T-helper 1 cell treated with Interleukin-12 subunit alpha and Interleukin-12 subunit beta and Interleukin-4 antibody, amounts not matched to agents 30 μg/mL and 1 μg/mL, for 36 hours (primary cell): ENCODE measurements at regions not wholly inside any gene's neighbourhood (a gene's known extent, or its start where the extent isn't known, plus 50 kb on each side); places are given as distances from the start of the nearest gene placed in this dataset.
"Not testable (repeated sequence)": the region's sequence is repeated elsewhere in the genome, so short reads cannot be mapped to it uniquely, and the experiment has no call there.

Source experiments
- H3K27ac Mint-ChIP-seq: one replicate; pipeline ENCODE4 v1.8.0; 2021; ENCODE audit warnings: mild to moderate bottlenecking, mixed read lengths
- H3K27me3 Mint-ChIP-seq: one replicate; pipeline ENCODE4 v1.8.0; 2021; ENCODE audit warnings: low read depth, mixed read lengths
- H3K36me3 Mint-ChIP-seq: one replicate; pipeline ENCODE4 v1.8.0; 2021; ENCODE audit warnings: low read depth, mixed read lengths
- H3K4me1 Mint-ChIP-seq: one replicate; pipeline ENCODE4 v1.8.0; 2021; ENCODE audit warnings: low read depth, mixed read lengths
- H3K4me3 Mint-ChIP-seq: one replicate; pipeline ENCODE4 v1.8.0; 2021; ENCODE audit warnings: mild to moderate bottlenecking, moderate library complexity, mixed read lengths
- H3K9me3 Mint-ChIP-seq: one replicate; pipeline ENCODE4 v1.8.0; 2021; ENCODE audit warnings: mixed read lengths

DNA sequence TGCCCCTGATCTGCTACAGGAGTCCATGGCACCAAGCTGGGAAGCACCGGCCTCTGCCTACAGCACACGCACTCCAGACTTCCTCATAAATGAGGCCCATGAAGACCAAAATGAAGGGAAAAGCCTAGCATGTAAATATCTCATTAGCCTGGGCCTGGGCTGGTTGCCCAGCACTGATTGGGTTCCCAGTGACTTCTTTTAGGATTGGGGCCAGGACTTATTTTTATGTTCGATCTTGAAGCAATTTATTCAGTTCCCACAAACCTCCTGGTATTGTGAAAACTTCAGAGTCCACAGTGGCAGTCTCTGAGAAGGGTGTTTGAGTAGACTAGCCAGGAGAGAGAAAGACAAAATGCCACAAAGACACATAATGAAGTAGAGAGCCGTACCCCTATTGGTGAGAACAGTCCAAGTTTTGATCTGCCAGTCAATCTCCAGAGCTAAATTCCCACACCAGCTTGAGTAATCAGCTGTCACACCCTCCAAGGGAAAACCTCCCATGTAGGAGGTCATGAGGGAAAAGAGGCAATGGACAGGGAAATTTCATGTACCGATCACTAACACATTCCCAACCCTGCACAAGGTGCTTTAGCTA, 78.2 kb downstream of the PHLDA1 start:
- no peaks in the 10 kb centered on the region for H3K36me3 Mint-ChIP-seq
- H3K27ac Mint-ChIP-seq = no peak overlapping the region

DNA sequence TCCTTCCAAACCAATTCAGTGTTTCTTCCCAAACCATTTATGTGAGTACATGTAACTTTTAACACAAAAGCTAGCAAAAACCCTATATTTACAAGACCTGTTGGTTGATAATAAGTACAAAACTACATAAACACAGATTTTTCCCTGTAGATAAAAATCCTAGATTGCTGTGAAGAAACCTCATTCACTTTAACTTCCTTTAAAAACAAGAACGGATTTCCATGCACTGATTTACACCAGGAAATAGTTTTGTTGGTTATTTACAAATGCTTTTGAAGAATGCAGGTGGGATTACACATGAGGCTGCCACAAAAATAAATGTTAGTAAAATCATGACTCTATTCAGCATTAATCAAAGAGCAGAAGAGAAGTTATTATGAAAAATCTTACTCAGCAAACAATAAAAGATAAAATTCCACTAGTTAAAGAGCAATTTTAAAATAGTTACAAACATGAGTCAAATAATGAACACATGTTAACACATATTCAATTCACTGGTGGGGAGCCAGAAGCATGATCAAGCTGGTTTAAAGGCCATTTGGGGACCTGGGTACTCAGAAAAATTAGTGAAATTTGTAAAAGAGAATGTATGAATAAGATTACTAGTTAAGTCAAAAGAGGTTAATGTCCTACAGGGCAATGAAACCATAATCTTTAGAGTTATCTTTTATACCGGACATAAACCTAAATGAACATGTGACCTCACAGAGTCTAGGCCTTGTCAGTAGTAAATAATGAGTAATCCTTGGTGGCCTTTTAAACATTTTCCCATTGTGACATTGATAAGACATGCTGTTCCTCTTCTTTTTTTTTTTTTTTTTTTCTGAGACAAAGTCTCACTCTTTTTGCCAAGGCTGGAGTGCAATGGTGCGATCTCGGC, 79.9 kb downstream of the PHLDA1 start:
- Mint-ChIP-seq H3K4me3 (no peak overlapping the region), H3K9me3 (no peaks in the 10 kb centered on the region), H3K27me3 (no peaks in the 10 kb centered on the region), H3K36me3 (no peaks in the 10 kb centered on the region), H3K27ac (no peak overlapping the region), H3K4me1 (no peaks in the 10 kb centered on the region)

More for the DNA sequence above, 78.2 kb downstream of the PHLDA1 start:
- Mint-ChIP-seq H3K4me1 (peaks cover 2% of the 10 kb centered on the region), H3K9me3 (no peaks in the 10 kb centered on the region), H3K27me3 (no peaks in the 10 kb centered on the region), H3K4me3 (no peak overlapping the region)

GRCh38 chr12:75947156-75947723, 84.3 kb downstream of the PHLDA1 start:
- H3K27me3 Mint-ChIP-seq = no peaks in the 10 kb centered on the region
- no peak overlapping the region for H3K27ac Mint-ChIP-seq
- no peak overlapping the region for H3K4me3 Mint-ChIP-seq
- peaks cover 3% of the 10 kb centered on the region for H3K36me3 Mint-ChIP-seq
- H3K4me1 Mint-ChIP-seq = peaks cover 22% of the 10 kb centered on the region
- peaks cover 7% of the 10 kb centered on the region for H3K9me3 Mint-ChIP-seq

DNA sequence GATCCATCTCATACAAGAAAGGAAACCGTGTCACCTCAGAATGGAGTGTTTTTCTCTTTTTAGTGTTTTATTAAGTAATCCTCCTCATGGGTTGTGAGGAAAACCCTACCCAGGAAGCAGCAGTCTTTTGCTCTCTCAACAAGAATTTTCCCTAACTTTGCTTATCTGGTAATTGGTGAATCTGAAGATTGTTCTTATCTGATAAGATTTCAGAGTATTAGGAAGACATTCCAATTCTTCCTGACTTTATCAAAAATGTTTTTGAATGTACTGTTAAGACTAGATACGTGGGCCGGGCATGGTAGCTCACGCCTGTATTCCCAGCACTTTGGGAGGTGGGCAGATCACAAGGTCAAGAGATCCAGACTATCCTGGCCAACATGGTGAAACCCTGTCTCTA, 86.0 kb downstream of the PHLDA1 start:
- peaks cover 7% of the 10 kb centered on the region for H3K9me3 Mint-ChIP-seq
- H3K27me3 Mint-ChIP-seq = no peaks in the 10 kb centered on the region
- H3K27ac Mint-ChIP-seq = peak overlapping the region; percentile 98
- H3K4me3 Mint-ChIP-seq = no peak overlapping the region
- peaks cover 3% of the 10 kb centered on the region for H3K36me3 Mint-ChIP-seq
- H3K4me1 Mint-ChIP-seq = peaks cover 22% of the 10 kb centered on the region

DNA sequence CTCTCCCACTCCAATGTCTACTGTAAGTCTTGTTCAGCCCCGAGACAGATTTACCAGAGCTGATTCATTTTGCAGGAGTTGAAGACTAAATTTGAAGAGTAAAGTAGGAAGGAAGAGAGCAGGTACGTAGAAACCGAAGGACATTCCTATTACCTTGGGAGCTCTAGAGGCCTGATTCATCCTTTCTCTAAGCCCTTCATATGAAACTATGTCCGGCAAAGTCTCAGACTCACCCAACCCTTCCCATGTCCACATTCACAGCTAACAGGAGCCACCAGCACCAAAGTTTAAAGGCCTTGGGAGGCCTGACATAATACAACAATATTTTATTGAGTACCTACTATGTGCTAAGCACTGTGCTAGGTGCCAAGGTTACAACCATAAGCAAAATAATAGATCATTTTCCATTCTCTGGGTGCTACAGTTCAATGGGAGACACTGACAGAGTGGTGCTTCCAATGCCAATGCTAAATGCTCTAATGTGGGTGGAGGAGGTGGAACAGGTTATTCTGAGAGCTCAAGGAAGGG, 86.6 kb downstream of the PHLDA1 start:
- peak overlapping the region; percentile 98 for H3K27ac Mint-ChIP-seq
- H3K4me1 Mint-ChIP-seq = peaks cover 22% of the 10 kb centered on the region
- H3K4me3 Mint-ChIP-seq = peak overlapping the region; percentile 69
- no peaks in the 10 kb centered on the region for H3K27me3 Mint-ChIP-seq
- peaks cover 7% of the 10 kb centered on the region for H3K9me3 Mint-ChIP-seq
- H3K36me3 Mint-ChIP-seq = peaks cover 3% of the 10 kb centered on the region

DNA sequence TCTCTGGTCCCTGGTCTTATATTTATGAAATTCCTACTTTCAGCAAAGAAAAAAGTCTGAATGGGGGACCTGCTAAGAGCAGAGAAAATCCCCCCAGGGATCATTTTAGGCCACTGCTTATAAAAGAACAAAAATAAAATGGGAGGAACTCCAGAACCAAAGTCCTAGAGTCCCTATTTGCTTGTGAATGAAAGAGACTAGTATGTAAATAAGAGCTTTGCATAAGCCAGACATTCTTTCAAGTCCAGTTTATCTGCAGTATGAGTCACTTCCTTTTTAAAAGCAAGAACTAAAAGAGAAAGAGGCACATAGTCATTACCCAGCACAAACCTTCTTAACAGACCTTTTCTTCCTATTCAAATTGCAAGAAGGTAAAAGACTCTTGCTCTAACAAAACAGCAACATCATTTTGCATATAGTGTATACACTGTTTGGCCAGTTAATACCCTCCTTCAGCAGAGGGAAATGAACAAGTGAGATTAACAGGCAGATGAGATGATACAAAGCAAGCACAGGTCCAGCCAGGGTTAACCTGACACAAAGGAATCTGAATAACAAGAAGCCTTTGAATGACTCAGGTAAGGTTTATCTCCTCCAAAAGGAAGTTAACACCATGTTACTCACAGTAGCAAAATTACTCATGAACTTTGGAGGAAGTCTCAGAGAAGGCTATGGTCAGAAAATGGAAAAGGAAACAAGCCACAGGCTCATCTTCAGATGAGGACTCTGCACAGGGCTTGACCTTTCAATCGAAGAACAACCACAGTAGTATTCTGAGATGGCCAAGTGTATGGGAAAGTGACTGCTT, 87.3 kb downstream of the PHLDA1 start:
- Mint-ChIP-seq H3K36me3 (peaks cover 4% of the 10 kb centered on the region), H3K4me1 (peaks cover 22% of the 10 kb centered on the region)

GRCh38 chr12:75943730-75944096, 87.9 kb downstream of the PHLDA1 start:
- Mint-ChIP-seq H3K36me3 (peaks cover 4% of the 10 kb centered on the region), H3K27ac (peak overlapping the region; percentile 98), H3K27me3 (no peaks in the 10 kb centered on the region), H3K4me3 (peak overlapping the region; percentile 69), H3K9me3 (peaks cover 7% of the 10 kb centered on the region), H3K4me1 (peaks cover 22% of the 10 kb centered on the region)

More for the DNA sequence above, 87.3 kb downstream of the PHLDA1 start:
- Mint-ChIP-seq H3K27me3 (no peaks in the 10 kb centered on the region), H3K9me3 (peaks cover 7% of the 10 kb centered on the region), H3K4me3 (peak overlapping the region; percentile 69), H3K27ac (peak overlapping the region; percentile 98)

DNA sequence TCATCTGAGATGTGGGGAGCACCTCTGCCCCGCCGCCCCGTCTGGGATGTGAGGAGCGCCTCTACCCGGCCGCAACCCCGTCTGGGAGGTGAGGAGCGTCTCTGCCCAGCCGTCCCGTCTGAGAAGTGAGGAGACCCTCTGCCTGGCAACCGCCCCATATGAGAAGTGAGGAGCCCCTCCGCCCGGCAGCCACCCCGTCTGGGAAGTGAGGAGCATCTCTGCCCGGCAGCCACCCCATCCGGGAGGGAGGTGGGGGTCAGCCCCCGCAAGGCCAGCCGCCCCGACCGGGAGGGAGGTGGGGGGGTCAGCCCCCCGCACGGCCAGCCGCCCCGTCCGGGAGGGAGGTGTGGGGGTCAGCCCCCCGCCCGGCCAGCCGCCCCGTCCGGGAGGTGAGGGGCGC, 89.9 kb downstream of the PHLDA1 start:
- H3K36me3 Mint-ChIP-seq, H3K4me3 Mint-ChIP-seq, H3K27me3 Mint-ChIP-seq, H3K9me3 Mint-ChIP-seq, H3K27ac Mint-ChIP-seq: not testable (repeated sequence)
- H3K4me1 Mint-ChIP-seq = peaks cover 22% of the 10 kb centered on the region

DNA sequence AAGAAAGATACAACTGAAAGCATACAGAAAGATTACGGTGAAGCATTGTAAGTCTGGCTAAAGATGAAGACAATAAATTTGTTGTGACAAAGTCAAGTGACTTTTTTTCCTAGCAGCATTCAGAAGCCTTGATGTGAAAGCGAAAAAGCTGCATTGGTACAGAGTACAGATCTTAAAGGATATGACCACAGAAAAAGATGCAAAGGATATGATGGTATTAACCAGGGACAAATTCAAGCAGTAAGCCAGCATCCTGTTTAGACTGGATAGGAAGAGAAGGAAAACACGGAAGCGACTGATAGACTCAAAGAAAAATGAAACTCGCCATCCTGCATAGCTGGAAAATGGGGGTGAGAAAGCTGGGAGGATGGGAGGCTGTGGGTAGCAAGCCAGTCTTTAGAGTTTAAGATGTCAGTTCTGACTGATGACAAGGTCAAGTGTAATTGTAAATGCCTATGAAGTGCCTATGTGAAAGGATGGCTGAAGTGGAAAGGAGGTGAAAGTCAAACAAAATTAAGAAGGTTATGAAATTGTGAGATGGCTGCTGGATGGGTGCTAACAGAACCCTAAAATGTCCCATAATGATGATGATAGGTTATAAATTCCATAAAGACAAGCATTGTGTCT, 92.4 kb downstream of the PHLDA1 start:
- Mint-ChIP-seq H3K4me3 (no peak overlapping the region), H3K36me3 (peaks cover 1% of the 10 kb centered on the region), H3K27me3 (no peaks in the 10 kb centered on the region), H3K9me3 (peaks cover 3% of the 10 kb centered on the region), H3K27ac (no peak overlapping the region), H3K4me1 (peaks cover 14% of the 10 kb centered on the region)

DNA sequence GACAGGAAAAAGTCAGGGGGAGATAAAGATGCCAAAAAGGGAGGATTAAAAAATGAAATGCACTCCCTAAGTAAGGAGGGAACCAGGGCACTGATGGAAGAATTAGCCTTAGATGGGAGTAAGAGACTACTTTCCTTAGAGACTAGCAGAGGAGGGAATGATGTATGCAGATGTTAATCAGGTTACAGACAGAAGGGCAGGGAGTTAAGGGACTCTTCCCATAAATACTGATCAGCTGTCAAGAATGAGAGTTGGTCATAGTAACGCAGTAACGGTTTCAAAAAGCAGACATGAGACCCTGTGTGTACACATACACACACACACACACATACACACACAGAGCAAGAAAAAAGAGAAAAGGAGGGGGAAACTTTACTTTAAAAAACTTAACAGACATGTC, 93.4 kb downstream of the PHLDA1 start:
- no peak overlapping the region for H3K4me3 Mint-ChIP-seq
- H3K27ac Mint-ChIP-seq = no peak overlapping the region
- H3K9me3 Mint-ChIP-seq = no peaks in the 10 kb centered on the region
- H3K36me3 Mint-ChIP-seq = peaks cover 1% of the 10 kb centered on the region
- H3K27me3 Mint-ChIP-seq = no peaks in the 10 kb centered on the region
- H3K4me1 Mint-ChIP-seq = peaks cover 14% of the 10 kb centered on the region

GRCh38 chr12:75937486-75937885, 94.1 kb downstream of the PHLDA1 start:
- H3K36me3 Mint-ChIP-seq = peaks cover 1% of the 10 kb centered on the region

DNA sequence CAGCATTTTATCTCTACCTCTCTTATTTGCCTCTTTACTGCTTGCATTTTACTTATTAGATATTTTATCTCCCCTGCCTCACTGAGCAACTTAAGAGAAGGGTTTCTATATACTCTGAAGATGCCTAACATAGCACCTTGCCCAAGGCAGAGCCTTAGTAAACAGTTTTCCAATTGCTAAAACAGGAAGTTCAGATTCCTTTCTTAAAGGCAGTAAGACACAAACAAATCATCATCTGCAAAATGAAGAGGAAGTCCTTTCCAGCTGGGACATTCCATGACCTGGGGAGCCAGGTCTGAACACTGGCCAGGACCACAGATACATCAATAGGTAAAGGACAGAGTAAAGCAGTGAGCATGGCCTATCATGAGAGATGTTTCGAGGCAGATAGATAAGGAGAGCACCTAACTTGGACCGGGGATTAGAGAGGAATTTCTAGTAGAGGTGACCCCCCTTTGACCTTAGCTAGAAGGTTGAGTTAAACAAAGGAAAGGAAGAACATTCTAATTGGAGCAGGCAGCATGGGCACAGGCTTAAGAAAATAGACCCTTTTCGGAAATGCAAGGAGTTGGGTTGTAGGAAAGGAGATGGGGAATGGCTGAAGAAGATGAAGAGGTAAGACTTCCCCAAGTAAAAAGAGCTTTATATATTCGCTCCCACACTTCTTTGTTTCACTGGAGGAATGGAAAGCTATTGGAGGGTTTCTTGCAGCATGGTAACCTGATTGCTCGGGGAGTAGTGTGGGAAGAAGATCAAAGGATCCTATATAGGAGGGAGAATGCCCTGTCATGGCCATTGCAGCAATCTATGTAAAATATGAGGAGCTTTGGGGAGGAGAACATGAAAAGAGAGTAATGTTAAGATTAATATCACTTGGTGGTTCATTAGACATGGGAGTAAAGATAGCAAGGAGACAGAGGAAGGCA, 94.8 kb downstream of the PHLDA1 start:
- H3K27me3 Mint-ChIP-seq = no peaks in the 10 kb centered on the region
- peaks cover 1% of the 10 kb centered on the region for H3K36me3 Mint-ChIP-seq
- H3K4me3 Mint-ChIP-seq = no peak overlapping the region
- H3K27ac Mint-ChIP-seq = no peak overlapping the region
- H3K4me1 Mint-ChIP-seq = peaks cover 18% of the 10 kb centered on the region
- no peaks in the 10 kb centered on the region for H3K9me3 Mint-ChIP-seq

More at GRCh38 chr12:75937486-75937885, 94.1 kb downstream of the PHLDA1 start:
- Mint-ChIP-seq H3K4me1 (peaks cover 16% of the 10 kb centered on the region), H3K4me3 (no peak overlapping the region), H3K27me3 (no peaks in the 10 kb centered on the region), H3K9me3 (no peaks in the 10 kb centered on the region), H3K27ac (no peak overlapping the region)
